SK-N-SH treated with all-trans-retinoic acid at 6 μM for 48 hours (cell line): ENCODE measurements at regions not wholly inside any gene's neighbourhood (a gene's known extent, or its start where the extent isn't known, plus 50 kb on each side); places are given as distances from the start of the nearest gene placed in this dataset.

ENCODE experiments used
- ATAC-seq: fragments of 200-7000 bp; cut with Tn5 transposase; 3 replicates; pipeline ENCODE4 v1.9.1; 2020; ENCODE audit warnings: mild to moderate bottlenecking, moderate library complexity
- ARNTL ChIP-seq: fragments of 450-650 bp; formaldehyde crosslinking; IDR thresholded peaks from 2 replicates; pipeline ENCODE4 v1.5.0; 2020; ENCODE audit warnings: low read depth, mild to moderate bottlenecking, moderate library complexity, borderline replicate concordance
- BACH2 ChIP-seq: fragments of 250-450 bp; sonication (Bioruptor Pico); IDR thresholded peaks from 2 replicates; pipeline ENCODE4 v1.9.0; 2021; ENCODE audit warnings: mild to moderate bottlenecking, borderline replicate concordance
- ESRRG ChIP-seq: fragments of 250-450 bp; sonication (Bioruptor Pico); IDR thresholded peaks from 2 replicates; pipeline ENCODE4 v1.6.1; 2021; ENCODE audit warnings: mild to moderate bottlenecking
- GLIS3 ChIP-seq: fragments of 250-450 bp; sonication (Bioruptor Pico); IDR thresholded peaks from 2 replicates; pipeline ENCODE4 v1.5.0; 2020; ENCODE audit warnings: mild to moderate bottlenecking, moderate library complexity
- ISL1 ChIP-seq: fragments of 250-450 bp; sonication (Bioruptor Pico); IDR thresholded peaks from 2 replicates; pipeline ENCODE4 v2.1.2; 2022; ENCODE audit warnings: mild to moderate bottlenecking, moderate library complexity
- PPARA ChIP-seq: fragments of 250-450 bp; sonication (Bioruptor Pico); IDR thresholded peaks from 2 replicates; pipeline ENCODE4 v1.5.0; 2020; ENCODE audit warnings: mild to moderate bottlenecking, borderline replicate concordance
- RARB ChIP-seq: fragments of 250-450 bp; sonication (Bioruptor Pico); IDR thresholded peaks from 2 replicates; pipeline ENCODE4 v1.8.0; 2021; ENCODE audit warnings: mild to moderate bottlenecking, moderate library complexity
- SNAI2 ChIP-seq: fragments of 250-450 bp; sonication (Bioruptor Pico); IDR thresholded peaks from 2 replicates; pipeline ENCODE4 v1.5.0; 2020; ENCODE audit warnings: mild to moderate bottlenecking, moderate library complexity
- TCF4 ChIP-seq: fragments of 250-450 bp; sonication (Bioruptor Pico); IDR thresholded peaks from 2 replicates; pipeline ENCODE4 v1.8.0; 2021; ENCODE audit warnings: mild to moderate bottlenecking, moderate library complexity, borderline replicate concordance
- TOX ChIP-seq: fragments of 250-450 bp; sonication (Bioruptor Pico); IDR thresholded peaks from 2 replicates; pipeline ENCODE4 v1.8.0; 2021; ENCODE audit warnings: mild to moderate bottlenecking, moderate library complexity, borderline replicate concordance
- ZC3H10 ChIP-seq: fragments of 250-450 bp; sonication (Bioruptor Pico); IDR thresholded peaks from 2 replicates; pipeline ENCODE4 v1.5.1; 2021; ENCODE audit warnings: mild to moderate bottlenecking, moderate library complexity
- ZFP3 ChIP-seq: fragments of 250-450 bp; sonication (Bioruptor Pico); IDR thresholded peaks from 2 replicates; pipeline ENCODE4 v1.5.0; 2020; ENCODE audit warnings: mild to moderate bottlenecking, moderate library complexity
- ZFP30 ChIP-seq: fragments of 450-650 bp; formaldehyde crosslinking; IDR thresholded peaks from 2 replicates; pipeline ENCODE4 v1.5.0; 2022; ENCODE audit warnings: mild to moderate bottlenecking, moderate library complexity
- ZNF565 ChIP-seq: fragments of 450-650 bp; formaldehyde crosslinking; conservative IDR thresholded peaks from 2 replicates; pipeline ENCODE4 v1.5.0; 2020; ENCODE audit warnings: low read depth, mild to moderate bottlenecking, moderate library complexity
- ZNF70 ChIP-seq: fragments of 450-650 bp; formaldehyde crosslinking; IDR thresholded peaks from 2 replicates; pipeline ENCODE4 v1.5.0; 2020; ENCODE audit warnings: mild to moderate bottlenecking, moderate library complexity
- TF ChIP-seq, protein P1 (sequence below): fragments of 250-450 bp; sonication (Bioruptor Pico); IDR thresholded peaks from 2 replicates; pipeline ENCODE4 v1.5.1; 2021; ENCODE audit warnings: mild to moderate bottlenecking, moderate library complexity
- TF ChIP-seq, protein P2 (sequence below): fragments of 250-450 bp; sonication (Bioruptor Pico); IDR thresholded peaks from 2 replicates; pipeline ENCODE4 v1.5.1; 2020; ENCODE audit warnings: low read depth, mild to moderate bottlenecking, moderate library complexity
- TF ChIP-seq, protein P3 (sequence below): fragments of 250-450 bp; sonication (Bioruptor Pico); IDR thresholded peaks from 2 replicates; pipeline ENCODE4 v1.5.0; 2020; ENCODE audit warnings: mild to moderate bottlenecking, moderate library complexity
- TF ChIP-seq, protein P4 (sequence below): fragments of 250-450 bp; sonication (Bioruptor Pico); IDR thresholded peaks from 2 replicates; pipeline ENCODE4 v1.8.0; 2020; ENCODE audit warnings: mild to moderate bottlenecking, moderate library complexity, borderline replicate concordance
- TF ChIP-seq, protein P5 (sequence below): fragments of 250-450 bp; sonication (Bioruptor Pico); IDR thresholded peaks from 2 replicates; pipeline ENCODE4 v1.8.0; 2021; ENCODE audit warnings: low read depth, mild to moderate bottlenecking, moderate library complexity, borderline replicate concordance

DNA sequence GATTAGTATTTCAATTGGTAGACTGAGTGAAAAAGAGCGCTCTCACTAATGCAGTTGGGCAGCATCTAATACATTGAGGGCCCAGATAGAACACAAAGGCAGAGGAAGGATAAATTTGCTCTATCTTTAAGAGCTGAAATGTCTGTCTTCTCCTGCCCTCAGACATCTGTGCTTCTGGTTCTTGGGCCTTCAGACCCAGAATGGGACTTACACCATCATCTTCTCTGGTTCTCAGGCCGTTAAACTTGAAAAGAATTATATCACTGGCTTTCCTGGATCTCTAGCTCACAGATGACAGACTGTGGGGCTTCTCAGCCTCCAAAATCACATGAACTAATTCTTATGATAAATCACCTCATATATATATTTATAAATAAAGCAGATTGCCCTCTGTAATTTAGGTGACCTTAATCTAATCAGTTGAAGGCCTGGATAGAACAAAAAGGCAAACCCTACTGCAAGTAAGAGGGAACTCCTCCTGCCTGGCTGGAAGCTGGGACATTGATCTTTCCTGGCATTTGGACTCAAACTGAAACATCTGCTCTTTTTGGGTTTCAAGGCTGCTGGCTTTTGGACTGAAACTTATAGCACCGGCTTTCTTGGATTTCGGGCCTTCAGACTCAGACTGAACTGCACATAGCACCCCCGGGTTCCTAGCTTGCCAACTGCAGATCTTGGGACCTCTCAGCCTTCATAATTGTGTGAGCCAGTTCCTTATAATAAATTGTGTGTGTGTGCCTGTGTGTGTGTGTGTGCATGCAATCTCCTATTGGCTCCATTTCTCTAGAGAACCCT lies 390.4 kb upstream of the PLXNA2 start:
- no peak for ATAC-seq
- no peak for TF ChIP-seq ESRRG
- TF ChIP-seq PPARA (CRISPR knock-in tag): no peak
- TF ChIP-seq, protein P1, sequence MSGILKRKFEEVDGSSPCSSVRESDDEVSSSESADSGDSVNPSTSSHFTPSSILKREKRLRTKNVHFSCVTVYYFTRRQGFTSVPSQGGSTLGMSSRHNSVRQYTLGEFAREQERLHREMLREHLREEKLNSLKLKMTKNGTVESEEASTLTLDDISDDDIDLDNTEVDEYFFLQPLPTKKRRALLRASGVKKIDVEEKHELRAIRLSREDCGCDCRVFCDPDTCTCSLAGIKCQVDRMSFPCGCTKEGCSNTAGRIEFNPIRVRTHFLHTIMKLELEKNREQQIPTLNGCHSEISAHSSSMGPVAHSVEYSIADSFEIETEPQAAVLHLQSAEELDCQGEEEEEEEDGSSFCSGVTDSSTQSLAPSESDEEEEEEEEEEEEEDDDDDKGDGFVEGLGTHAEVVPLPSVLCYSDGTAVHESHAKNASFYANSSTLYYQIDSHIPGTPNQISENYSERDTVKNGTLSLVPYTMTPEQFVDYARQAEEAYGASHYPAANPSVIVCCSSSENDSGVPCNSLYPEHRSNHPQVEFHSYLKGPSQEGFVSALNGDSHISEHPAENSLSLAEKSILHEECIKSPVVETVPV (CRISPR knock-in tag): no peak
- no peak for TF ChIP-seq BACH2 (CRISPR knock-in tag)
- no peak for TF ChIP-seq ZC3H10 (CRISPR knock-in tag)
- no peak for TF ChIP-seq ZNF70
- TF ChIP-seq, all 23 proteins: peak for 0

DNA sequence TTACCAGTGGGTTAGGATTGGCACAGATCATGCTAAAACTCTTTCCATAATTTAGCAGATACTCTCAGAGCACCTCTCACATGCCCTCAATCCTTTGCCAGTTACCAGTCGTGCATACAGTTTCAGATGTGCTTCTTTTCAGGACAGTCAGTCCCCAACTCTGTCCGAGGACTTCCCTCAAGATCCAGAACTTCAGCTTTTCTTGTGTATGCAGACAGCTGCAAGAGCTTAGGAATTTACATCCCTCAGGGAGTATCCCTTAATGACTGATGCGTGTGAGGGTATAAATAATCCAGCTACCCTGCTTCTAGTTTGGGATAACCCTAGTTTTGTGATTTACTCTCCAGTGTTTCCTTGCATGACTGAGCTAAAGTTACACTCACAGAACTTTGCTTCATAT lies 393.0 kb upstream of the PLXNA2 start:
- no peak for ATAC-seq
- TF ChIP-seq ZNF70: no peak
- no peak for TF ChIP-seq TCF4 (CRISPR knock-in tag)
- TF ChIP-seq ZFP30 (CRISPR knock-in tag): no peak
- TF ChIP-seq ZFP3: no peak
- TF ChIP-seq, all 23 proteins: peak for 0

DNA sequence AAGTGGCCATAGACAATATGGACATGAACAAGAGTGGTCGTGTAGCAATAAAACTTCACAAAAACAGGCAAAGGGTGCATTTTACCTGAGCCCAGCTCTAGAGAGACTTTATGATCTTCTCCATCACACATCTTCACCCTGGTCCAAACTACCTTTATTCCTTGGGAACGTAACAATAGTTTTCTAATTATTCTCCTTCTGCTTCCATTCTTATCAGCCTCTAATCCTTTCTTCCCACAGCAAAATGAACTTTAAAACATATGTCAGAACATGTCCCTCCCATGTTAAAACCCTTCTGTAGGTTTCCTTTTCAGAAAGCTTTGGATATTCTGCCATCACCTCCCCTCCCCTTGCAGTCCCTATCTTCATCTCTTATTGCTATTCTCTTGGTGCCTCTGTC lies 395.2 kb upstream of the PLXNA2 start:
- no peak for ATAC-seq
- TF ChIP-seq, protein P2, sequence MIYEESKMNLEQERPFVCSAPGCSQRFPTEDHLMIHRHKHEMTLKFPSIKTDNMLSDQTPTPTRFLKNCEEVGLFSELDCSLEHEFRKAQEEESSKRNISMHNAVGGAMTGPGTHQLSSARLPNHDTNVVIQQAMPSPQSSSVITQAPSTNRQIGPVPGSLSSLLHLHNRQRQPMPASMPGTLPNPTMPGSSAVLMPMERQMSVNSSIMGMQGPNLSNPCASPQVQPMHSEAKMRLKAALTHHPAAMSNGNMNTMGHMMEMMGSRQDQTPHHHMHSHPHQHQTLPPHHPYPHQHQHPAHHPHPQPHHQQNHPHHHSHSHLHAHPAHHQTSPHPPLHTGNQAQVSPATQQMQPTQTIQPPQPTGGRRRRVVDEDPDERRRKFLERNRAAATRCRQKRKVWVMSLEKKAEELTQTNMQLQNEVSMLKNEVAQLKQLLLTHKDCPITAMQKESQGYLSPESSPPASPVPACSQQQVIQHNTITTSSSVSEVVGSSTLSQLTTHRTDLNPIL (CRISPR knock-in tag): no peak
- no peak for TF ChIP-seq ZFP3
- TF ChIP-seq SNAI2 (CRISPR knock-in tag): no peak

DNA sequence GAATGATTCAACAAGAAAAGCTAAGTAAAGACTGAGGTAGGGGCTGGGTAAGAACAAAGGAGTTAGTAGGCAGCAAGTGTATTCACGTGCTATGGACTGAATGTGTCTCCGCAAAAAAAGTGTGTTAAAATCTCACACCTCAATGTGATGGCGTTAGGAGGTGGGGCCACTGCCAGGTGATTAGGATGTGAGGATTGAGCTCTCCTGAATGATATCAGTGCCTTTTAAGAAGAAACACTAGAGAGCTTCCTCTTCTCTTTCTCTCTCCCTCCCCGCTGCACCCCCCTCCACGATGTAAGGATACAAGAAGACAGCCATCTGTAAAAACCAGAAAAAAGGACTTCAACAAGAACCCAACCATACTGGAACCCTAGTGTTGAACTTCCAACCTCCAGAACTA lies 396.1 kb upstream of the PLXNA2 start:
- TF ChIP-seq, protein P3, sequence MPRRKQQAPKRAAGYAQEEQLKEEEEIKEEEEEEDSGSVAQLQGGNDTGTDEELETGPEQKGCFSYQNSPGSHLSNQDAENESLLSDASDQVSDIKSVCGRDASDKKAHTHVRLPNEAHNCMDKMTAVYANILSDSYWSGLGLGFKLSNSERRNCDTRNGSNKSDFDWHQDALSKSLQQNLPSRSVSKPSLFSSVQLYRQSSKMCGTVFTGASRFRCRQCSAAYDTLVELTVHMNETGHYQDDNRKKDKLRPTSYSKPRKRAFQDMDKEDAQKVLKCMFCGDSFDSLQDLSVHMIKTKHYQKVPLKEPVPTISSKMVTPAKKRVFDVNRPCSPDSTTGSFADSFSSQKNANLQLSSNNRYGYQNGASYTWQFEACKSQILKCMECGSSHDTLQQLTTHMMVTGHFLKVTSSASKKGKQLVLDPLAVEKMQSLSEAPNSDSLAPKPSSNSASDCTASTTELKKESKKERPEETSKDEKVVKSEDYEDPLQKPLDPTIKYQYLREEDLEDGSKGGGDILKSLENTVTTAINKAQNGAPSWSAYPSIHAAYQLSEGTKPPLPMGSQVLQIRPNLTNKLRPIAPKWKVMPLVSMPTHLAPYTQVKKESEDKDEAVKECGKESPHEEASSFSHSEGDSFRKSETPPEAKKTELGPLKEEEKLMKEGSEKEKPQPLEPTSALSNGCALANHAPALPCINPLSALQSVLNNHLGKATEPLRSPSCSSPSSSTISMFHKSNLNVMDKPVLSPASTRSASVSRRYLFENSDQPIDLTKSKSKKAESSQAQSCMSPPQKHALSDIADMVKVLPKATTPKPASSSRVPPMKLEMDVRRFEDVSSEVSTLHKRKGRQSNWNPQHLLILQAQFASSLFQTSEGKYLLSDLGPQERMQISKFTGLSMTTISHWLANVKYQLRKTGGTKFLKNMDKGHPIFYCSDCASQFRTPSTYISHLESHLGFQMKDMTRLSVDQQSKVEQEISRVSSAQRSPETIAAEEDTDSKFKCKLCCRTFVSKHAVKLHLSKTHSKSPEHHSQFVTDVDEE: no peak
- no peak for TF ChIP-seq BACH2 (CRISPR knock-in tag)
- TF ChIP-seq ZFP30 (CRISPR knock-in tag): no peak
- TF ChIP-seq GLIS3 (CRISPR knock-in tag): no peak
- TF ChIP-seq, protein P4, sequence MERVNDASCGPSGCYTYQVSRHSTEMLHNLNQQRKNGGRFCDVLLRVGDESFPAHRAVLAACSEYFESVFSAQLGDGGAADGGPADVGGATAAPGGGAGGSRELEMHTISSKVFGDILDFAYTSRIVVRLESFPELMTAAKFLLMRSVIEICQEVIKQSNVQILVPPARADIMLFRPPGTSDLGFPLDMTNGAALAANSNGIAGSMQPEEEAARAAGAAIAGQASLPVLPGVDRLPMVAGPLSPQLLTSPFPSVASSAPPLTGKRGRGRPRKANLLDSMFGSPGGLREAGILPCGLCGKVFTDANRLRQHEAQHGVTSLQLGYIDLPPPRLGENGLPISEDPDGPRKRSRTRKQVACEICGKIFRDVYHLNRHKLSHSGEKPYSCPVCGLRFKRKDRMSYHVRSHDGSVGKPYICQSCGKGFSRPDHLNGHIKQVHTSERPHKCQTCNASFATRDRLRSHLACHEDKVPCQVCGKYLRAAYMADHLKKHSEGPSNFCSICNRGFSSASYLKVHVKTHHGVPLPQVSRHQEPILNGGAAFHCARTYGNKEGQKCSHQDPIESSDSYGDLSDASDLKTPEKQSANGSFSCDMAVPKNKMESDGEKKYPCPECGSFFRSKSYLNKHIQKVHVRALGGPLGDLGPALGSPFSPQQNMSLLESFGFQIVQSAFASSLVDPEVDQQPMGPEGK (CRISPR knock-in tag): no peak
- no peak for TF ChIP-seq ZNF70
- TF ChIP-seq, protein P1 (CRISPR knock-in tag): no peak
- TF ChIP-seq, protein P2 (CRISPR knock-in tag): no peak
- no peak for TF ChIP-seq SNAI2 (CRISPR knock-in tag)
- TF ChIP-seq ZNF565 (CRISPR knock-in tag): no peak
- TF ChIP-seq ISL1 (CRISPR knock-in tag): no peak
- TF ChIP-seq ESRRG: no peak
- no peak for TF ChIP-seq ARNTL (CRISPR knock-in tag)
- TF ChIP-seq, protein P5, sequence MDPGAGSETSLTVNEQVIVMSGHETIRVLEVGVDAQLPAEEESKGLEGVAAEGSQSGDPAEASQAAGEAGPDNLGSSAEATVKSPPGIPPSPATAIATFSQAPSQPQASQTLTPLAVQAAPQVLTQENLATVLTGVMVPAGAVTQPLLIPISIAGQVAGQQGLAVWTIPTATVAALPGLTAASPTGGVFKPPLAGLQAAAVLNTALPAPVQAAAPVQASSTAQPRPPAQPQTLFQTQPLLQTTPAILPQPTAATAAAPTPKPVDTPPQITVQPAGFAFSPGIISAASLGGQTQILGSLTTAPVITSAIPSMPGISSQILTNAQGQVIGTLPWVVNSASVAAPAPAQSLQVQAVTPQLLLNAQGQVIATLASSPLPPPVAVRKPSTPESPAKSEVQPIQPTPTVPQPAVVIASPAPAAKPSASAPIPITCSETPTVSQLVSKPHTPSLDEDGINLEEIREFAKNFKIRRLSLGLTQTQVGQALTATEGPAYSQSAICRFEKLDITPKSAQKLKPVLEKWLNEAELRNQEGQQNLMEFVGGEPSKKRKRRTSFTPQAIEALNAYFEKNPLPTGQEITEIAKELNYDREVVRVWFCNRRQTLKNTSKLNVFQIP (CRISPR knock-in tag): no peak
- no peak for TF ChIP-seq ZC3H10 (CRISPR knock-in tag)
- no peak for TF ChIP-seq PPARA (CRISPR knock-in tag)
- no peak for TF ChIP-seq RARB (CRISPR knock-in tag)
- TF ChIP-seq TOX: no peak
- TF ChIP-seq, all 23 proteins: peak for 0
- ATAC-seq: no peak
